ENCODE measurements at regions not wholly inside any gene's neighbourhood (a gene's known extent, or its start where the extent isn't known, plus 50 kb on each side); places are given as distances from the start of the nearest gene placed in this dataset.

- Histone ChIP-seq H3K9me2 (ENCODE audit: insufficient read depth, low read length) (no peaks in the 10 kb centered on the region), H3K4me3 (ENCODE audit: low read depth, low read length, poor library complexity, severe bottlenecking) (no peak overlapping the region), H3K4me2 (ENCODE audit: low read length) (no peak overlapping the region), H4K20me1 (ENCODE audit: insufficient read depth, low read length) (no peaks in the 10 kb centered on the region), H3K9me3 (ENCODE audit: low read length) (no peaks in the 10 kb centered on the region), H3K36me3 (ENCODE audit: insufficient read depth, low read length) (no peaks in the 10 kb centered on the region), H3K4me1 (ENCODE audit: insufficient read depth, low read length, poor library complexity, severe bottlenecking) (no peaks in the 10 kb centered on the region), H3K27ac (ENCODE audit: low read depth, low read length, poor library complexity, severe bottlenecking) (no peak overlapping the region), H2AFZ (ENCODE audit: low read length) (no peak overlapping the region), H3K79me2 (ENCODE audit: insufficient read depth, low read depth, low read length) (no peaks in the 10 kb centered on the region)
- TF ChIP-seq CTCF (conservative IDR thresholded peaks at IDR 0.05; ENCODE audit: low read length) (no peak), EZH2phosphoT487 (IDR thresholded peaks at IDR 0.05; ENCODE audit: borderline replicate concordance, low read depth, low read length) (no peak)
- ChIA-PET POLR2A (no interaction called here), CTCF (ENCODE audit: unreplicated experiment) (no interaction called here)
- intact Hi-C loops (cut with micrococcal nuclease; ENCODE audit: unreplicated experiment): no loop called here
- no peak for DNase-seq (ENCODE audit: low spot score)
- BruUV-seq (replicated peaks): no TSS peak
Observed at GRCh38 chr20:52251827-52252226, 60.2 kb upstream of the ZFP64 start.

- TF ChIP-seq CTCF (conservative IDR thresholded peaks at IDR 0.05; ENCODE audit: low read length) (no peak), EZH2phosphoT487 (IDR thresholded peaks at IDR 0.05; ENCODE audit: borderline replicate concordance, low read depth, low read length) (no peak)
- Histone ChIP-seq H3K4me2 (ENCODE audit: low read length) (no peak overlapping the region), H3K79me2 (ENCODE audit: insufficient read depth, low read depth, low read length) (no peaks in the 10 kb centered on the region), H3K27ac (ENCODE audit: low read depth, low read length, poor library complexity, severe bottlenecking) (no peak overlapping the region), H2AFZ (ENCODE audit: low read length) (no peak overlapping the region), H3K36me3 (ENCODE audit: insufficient read depth, low read length) (no peaks in the 10 kb centered on the region), H3K9me3 (ENCODE audit: low read length) (no peaks in the 10 kb centered on the region), H3K4me3 (ENCODE audit: low read depth, low read length, poor library complexity, severe bottlenecking) (no peak overlapping the region), H3K4me1 (ENCODE audit: insufficient read depth, low read length, poor library complexity, severe bottlenecking) (no peaks in the 10 kb centered on the region), H4K20me1 (ENCODE audit: insufficient read depth, low read length) (no peaks in the 10 kb centered on the region), H3K9me2 (ENCODE audit: insufficient read depth, low read length) (no peaks in the 10 kb centered on the region)
- ChIA-PET POLR2A (interaction anchor here (0.7 kb wide), 1 partner anchor 85 kb away, joined by 3 read pairs; no protein-coding TSS in a partner anchor), CTCF (ENCODE audit: unreplicated experiment) (no interaction called here)
- no peak for DNase-seq (ENCODE audit: low spot score)
- intact Hi-C loops (cut with micrococcal nuclease; ENCODE audit: unreplicated experiment): no loop called here
- BruUV-seq (replicated peaks): no TSS peak
Observed at GRCh38 chr20:52251136-52251700, 59.6 kb upstream of the ZFP64 start.

- DNase-seq (ENCODE audit: low spot score): no peak
- Histone ChIP-seq H3K4me2 (ENCODE audit: low read length) (no peak overlapping the region), H3K27ac (ENCODE audit: low read depth, low read length, poor library complexity, severe bottlenecking) (no peak overlapping the region), H2AFZ (ENCODE audit: low read length) (no peak overlapping the region), H3K36me3 (ENCODE audit: insufficient read depth, low read length) (no peaks in the 10 kb centered on the region), H3K79me2 (ENCODE audit: insufficient read depth, low read depth, low read length) (no peaks in the 10 kb centered on the region), H3K4me3 (ENCODE audit: low read depth, low read length, poor library complexity, severe bottlenecking) (no peak overlapping the region), H3K4me1 (ENCODE audit: insufficient read depth, low read length, poor library complexity, severe bottlenecking) (no peaks in the 10 kb centered on the region), H3K9me3 (ENCODE audit: low read length) (no peaks in the 10 kb centered on the region), H3K9me2 (ENCODE audit: insufficient read depth, low read length) (no peaks in the 10 kb centered on the region), H4K20me1 (ENCODE audit: insufficient read depth, low read length) (no peaks in the 10 kb centered on the region)
- BruUV-seq (replicated peaks): no TSS peak
- POLR2A ChIA-PET: interaction anchor here (0.7 kb wide), 1 partner anchor 1035 kb away, joined by 3 read pairs; no protein-coding TSS in a partner anchor
- intact Hi-C loops (cut with micrococcal nuclease; ENCODE audit: unreplicated experiment): no loop called here
- CTCF ChIA-PET (ENCODE audit: unreplicated experiment): no interaction called here
- TF ChIP-seq EZH2phosphoT487 (IDR thresholded peaks at IDR 0.05; ENCODE audit: borderline replicate concordance, low read depth, low read length) (no peak), CTCF (conservative IDR thresholded peaks at IDR 0.05; ENCODE audit: low read length) (no peak)
Observed at GRCh38 chr20:52247548-52247947, 56.0 kb upstream of the ZFP64 start.
